Colonic mucosa (tissue), 4 donors: ENCODE measurements at regions not wholly inside any gene's neighbourhood (a gene's known extent, or its start where the extent isn't known, plus 50 kb on each side); places are given as distances from the start of the nearest gene placed in this dataset.

Experiments
- DNase-seq: peaks from one replicate; pipeline ENCODE4 v3.0.0-alpha.2; 2020
- H3K27ac ChIP-seq: fragments of 200-600 bp; one replicate; pipeline ENCODE4 v1.8.0; 2021
- H3K27me3 ChIP-seq: fragments of 200-600 bp; one replicate; pipeline ENCODE4 v1.8.0; 2021
- H3K36me3 ChIP-seq: fragments of 200-600 bp; one replicate; pipeline ENCODE4 v1.8.0; 2021
- H3K4me1 ChIP-seq: fragments of 200-600 bp; one replicate; pipeline ENCODE4 v1.8.0; 2021; ENCODE audit warnings: mild to moderate bottlenecking
- H3K4me3 ChIP-seq: fragments of 200-600 bp; one replicate; pipeline ENCODE4 v1.8.0; 2021
- H3K9ac ChIP-seq, 2 donors: one replicate each; pipeline ENCODE4 v1.7.0; 2013; ENCODE audit warnings: control low read depth in 2 of 2, low read depth in 2 of 2, low read length in 2 of 2
- H3K9me3 ChIP-seq: fragments of 200-600 bp; one replicate; pipeline ENCODE4 v1.8.0; 2021
- CTCF ChIP-seq: fragments of 200-600 bp; IDR thresholded peaks from one replicate; pipeline ENCODE4 v1.8.0; 2022; ENCODE audit warnings: antibody characterized with exemption, mild to moderate bottlenecking
- intact Hi-C: fragments of 100-400 bp; cut with DNase I; formaldehyde crosslinking; loops from one replicate; pipeline ENCODE4 v1.14.1; 2022
- donor health status: healthy.
- donor health status: DM: no; HTN: no; CAD: no.
- donor health status: DM: no; HTN: no; CAD: no.

- Histone ChIP-seq H3K27me3 (no peaks in the 10 kb centered on the region), H3K9ac (no peak overlapping the region), H3K9me3 (no peaks in the 10 kb centered on the region), H3K4me1 (no peaks in the 10 kb centered on the region), H3K27ac (no peak overlapping the region), H3K4me3 (no peak overlapping the region), H3K36me3 (no peaks in the 10 kb centered on the region)
- intact Hi-C loops, result no loop called here
- no peak for DNase-seq
- TF ChIP-seq CTCF, result no peak
Measured at GRCh38 chr2:223262946-223263345, 211.0 kb downstream of the KCNE4 start.

GRCh38 chr2:223264541-223265193 is 212.7 kb downstream of the KCNE4 start:
- H3K27ac ChIP-seq, result no peak overlapping the region
- H3K4me1 ChIP-seq, result no peaks in the 10 kb centered on the region
- H3K4me3 ChIP-seq, result no peak overlapping the region
- intact Hi-C loops, result no loop called here
- no peaks in the 10 kb centered on the region for H3K36me3 ChIP-seq
- H3K9ac ChIP-seq, result no peak overlapping the region
- H3K9me3 ChIP-seq, result no peaks in the 10 kb centered on the region
- no peaks in the 10 kb centered on the region for H3K27me3 ChIP-seq
- no peak for DNase-seq
- TF ChIP-seq CTCF, result no peak

GRCh38 chr2:223267160-223267951 is 215.4 kb downstream of the KCNE4 start:
- no peak for TF ChIP-seq CTCF
- intact Hi-C loops, result no loop called here
- no peak for DNase-seq
- Histone ChIP-seq H3K27ac (no peak overlapping the region), H3K27me3 (no peaks in the 10 kb centered on the region), H3K4me1 (no peaks in the 10 kb centered on the region), H3K4me3 (no peak overlapping the region), H3K36me3 (no peaks in the 10 kb centered on the region), H3K9me3 (no peaks in the 10 kb centered on the region), H3K9ac (no peak overlapping the region)

GRCh38 chr2:223269386-223269785 is 217.4 kb downstream of the KCNE4 start:
- intact Hi-C loops, result no loop called here
- no peak for TF ChIP-seq CTCF
- Histone ChIP-seq H3K36me3 (no peaks in the 10 kb centered on the region), H3K27me3 (no peaks in the 10 kb centered on the region), H3K4me1 (no peaks in the 10 kb centered on the region), H3K4me3 (no peak overlapping the region), H3K27ac (no peak overlapping the region), H3K9me3 (no peaks in the 10 kb centered on the region), H3K9ac (no peak overlapping the region)
- no peak for DNase-seq

- Histone ChIP-seq H3K27me3 (no peaks in the 10 kb centered on the region), H3K4me1 (no peaks in the 10 kb centered on the region), H3K9me3 (no peaks in the 10 kb centered on the region), H3K27ac (no peak overlapping the region), H3K36me3 (no peaks in the 10 kb centered on the region), H3K4me3 (no peak overlapping the region), H3K9ac (no peak overlapping the region)
- intact Hi-C loops, result no loop called here
- no peak for TF ChIP-seq CTCF
- DNase-seq, result no peak
Measured at GRCh38 chr2:223270548-223270947, 218.6 kb downstream of the KCNE4 start.
